ENCODE measurements at regions not wholly inside any gene's neighbourhood (a gene's known extent, or its start where the extent isn't known, plus 50 kb on each side); places are given as distances from the start of the nearest gene placed in this dataset.

DNA sequence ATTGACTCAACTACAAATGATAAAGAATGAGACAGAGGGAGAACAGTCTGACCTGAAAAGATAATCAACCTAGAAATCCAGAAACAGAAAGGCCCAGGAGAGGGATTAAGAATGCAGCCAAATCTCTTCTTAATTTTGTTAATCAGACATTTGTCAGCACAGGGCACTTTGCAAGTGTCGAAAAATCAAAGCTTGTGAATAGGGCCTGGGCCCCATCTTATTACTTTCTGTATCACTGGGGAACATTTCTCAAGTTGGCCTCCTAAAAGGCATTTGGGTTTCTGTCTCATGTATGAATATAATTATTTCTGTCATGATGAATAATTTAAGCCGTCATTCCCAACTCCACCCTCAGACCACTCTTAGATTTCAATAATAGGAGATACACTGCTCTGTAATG lies 308.4 kb upstream of the PRKCQ start:
- no peak for DNase-seq (ENCODE audit: low read depth in 3 of 3, low spot score in 2 of 3)

DNA sequence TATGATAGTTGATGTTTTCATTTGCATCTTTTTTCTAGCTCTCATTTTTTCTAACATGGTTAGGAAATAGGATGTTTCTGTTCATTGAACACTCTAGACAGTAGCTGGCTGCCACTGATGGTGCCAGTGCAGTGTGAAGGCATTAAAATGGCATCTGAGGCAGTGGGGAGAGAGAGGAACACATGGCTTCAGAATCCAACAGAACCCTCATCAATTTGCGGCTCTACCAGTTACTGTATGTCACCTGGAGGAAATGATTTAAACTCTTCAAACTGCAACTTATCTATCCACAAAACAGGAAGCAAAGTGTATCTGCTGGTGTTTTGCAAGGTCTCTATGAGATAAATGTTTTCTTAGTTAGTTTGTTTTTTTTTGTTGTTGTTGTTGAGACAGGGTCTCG lies 305.2 kb upstream of the PRKCQ start:
- no peak for DNase-seq (ENCODE audit: low read depth in 3 of 3, low spot score in 2 of 3)

DNA sequence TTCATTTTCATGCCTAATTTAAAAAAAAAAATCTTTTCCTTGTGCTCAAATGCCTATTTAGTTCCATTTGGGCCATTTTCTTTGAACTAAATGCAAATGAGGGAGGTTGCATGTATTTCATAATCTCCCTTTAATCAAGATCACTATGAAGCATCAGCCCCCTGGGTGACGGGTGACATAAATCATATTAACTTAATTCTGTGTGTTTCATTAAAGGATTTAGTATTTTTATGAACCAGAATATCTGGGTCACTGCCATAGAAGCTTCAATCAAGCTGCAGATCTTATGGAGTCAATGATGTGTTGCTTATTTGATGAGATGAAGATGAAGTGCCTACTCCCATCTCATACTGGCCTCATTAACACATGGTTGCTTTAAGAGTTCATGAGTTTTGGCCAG lies 301.9 kb upstream of the PRKCQ start:
- no peak for DNase-seq (ENCODE audit: low read depth in 3 of 3, low spot score in 2 of 3)

DNA sequence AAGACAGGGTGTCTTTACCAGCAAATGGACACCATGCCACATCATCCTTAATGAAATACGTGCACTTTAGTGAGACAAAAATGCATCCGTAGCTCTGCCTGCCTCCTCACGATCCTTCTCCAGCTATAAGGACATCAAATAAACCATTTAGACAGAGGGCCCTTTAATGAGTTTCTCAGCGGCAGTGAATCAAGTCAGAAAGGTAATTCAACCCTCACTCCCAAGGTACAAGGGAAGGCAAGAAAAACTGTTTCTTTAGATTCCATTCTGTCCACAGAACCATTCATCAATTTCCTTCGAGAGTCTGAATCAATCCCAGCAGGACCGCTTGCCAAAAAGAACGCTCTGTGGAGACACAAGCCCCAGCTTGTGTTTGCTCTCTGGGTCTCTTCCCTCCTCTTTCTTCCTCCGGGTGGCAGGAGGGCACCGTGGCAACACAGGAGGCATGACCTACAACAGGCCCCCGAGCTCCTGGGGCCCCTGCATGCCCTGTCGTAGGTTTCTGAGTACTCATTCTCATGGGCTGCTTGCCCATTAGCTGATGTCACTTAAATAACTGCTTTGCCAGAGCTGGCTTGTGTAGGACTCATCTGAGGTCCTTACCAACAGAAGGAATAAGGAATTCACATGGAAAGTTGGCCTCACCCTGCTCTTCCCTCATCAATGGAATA lies 297.8 kb upstream of the PRKCQ start:
- peak; percentile 32 to 60 (median 40) for DNase-seq (ENCODE audit: low read depth in 3 of 3, low spot score in 2 of 3)

GRCh38 chr10:6877336-6877721 lies 297.3 kb upstream of the PRKCQ start:
- DNase-seq (ENCODE audit: low read depth in 3 of 3, low spot score in 2 of 3), result no peak

DNA sequence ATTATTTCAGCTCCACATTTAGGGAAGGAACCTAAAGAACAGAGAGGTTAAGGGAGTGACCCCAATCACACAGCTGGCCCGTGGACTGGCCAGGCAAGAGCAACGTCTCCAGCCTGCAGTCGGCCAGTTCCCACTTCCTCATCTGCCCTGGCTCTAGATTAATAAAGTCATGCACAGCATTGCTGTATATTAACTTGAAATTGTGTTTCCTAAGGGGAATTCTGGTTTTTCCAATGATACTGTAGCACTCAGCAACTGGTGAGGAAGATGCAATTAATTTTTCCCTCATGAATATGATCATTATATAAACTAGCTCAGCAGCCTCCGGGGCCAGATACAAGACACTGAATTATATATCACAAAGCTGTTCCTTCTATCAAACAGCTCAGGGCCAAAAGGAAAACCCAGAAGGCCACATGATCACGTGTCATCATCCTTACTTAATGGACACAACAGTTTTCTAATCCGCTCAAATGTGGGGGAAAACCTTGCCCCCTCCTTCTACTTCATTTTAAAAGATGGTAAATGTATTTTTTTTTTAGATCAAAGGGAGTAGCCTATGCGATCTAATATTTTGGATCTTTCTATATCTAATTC lies 295.3 kb upstream of the PRKCQ start:
- no peak for DNase-seq (ENCODE audit: low read depth in 3 of 3, low spot score in 2 of 3)

DNA sequence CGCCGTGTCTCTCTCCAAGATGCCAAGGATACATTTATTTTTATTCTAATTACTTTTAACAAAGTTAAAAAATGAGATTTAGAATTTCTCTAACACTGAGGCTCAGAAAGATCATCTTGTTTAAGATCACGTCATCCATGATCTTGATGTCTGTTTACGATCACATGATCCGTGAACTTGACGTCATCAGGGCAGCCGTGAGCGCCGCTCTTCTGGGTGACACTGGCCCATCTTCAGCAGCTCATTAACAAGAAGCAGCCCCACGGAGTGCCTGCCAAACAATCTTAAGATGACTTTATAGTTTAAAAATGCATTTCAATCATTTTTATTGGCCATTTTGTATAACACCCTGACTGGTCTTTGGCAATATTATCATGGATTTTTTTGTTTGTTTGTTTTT lies 291.1 kb upstream of the PRKCQ start:
- DNase-seq (ENCODE audit: low read depth in 3 of 3, low spot score in 2 of 3), result no peak

DNA sequence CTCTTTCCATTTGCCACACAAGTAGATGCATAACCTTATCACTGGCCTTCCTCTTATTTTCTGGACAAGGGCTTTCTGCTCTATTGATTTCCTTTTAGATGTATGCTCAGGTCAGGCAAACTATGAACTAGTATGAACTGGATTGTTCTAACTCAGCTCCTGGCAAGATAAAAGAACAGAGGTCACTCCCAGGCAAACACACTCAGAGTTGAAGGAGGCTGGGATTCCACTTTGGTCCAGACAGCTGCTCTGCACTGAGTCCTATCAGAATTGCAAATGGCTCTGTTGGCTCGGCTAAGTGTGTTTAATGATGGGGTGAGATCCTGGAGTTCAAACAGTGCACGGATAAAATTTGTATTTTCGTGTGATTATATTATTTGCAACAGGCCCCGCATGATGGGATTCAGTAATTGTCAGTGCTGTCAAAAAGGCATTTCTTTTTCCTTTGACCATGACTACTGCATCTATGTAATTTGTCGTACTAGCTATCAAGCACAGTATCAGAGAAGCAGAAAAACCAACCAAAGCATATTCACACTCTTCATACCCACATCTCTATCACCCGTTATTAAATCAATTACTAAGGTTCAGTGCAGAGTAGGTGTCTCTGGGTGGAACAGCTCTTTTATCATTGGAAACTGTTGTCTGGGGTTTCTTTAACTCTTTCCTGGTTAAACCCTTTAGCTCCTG lies 288.1 kb upstream of the PRKCQ start:
- DNase-seq (ENCODE audit: low read depth in 3 of 3, low spot score in 2 of 3), result no peak

DNA sequence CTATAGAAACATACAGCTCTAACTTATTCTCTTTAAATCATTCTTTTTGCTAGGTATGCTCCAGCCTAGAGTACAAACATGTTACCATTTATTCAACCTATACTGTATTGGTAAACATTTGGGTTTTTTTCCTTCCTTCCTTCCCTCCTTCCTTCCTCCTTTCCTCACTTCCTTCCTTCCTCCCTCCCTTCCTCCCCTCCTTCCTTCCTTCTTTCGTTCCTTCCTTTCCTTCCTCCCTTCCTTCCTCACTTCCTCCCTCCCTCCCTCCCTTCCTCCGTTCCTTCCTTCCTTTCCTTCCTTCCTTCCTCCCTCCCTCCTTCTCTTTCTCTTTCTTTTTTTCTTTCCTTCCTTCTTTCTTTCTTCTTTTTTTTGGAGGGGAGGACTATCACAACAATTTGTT lies 286.7 kb upstream of the PRKCQ start:
- no peak for DNase-seq (ENCODE audit: low read depth in 3 of 3, low spot score in 2 of 3)

DNA sequence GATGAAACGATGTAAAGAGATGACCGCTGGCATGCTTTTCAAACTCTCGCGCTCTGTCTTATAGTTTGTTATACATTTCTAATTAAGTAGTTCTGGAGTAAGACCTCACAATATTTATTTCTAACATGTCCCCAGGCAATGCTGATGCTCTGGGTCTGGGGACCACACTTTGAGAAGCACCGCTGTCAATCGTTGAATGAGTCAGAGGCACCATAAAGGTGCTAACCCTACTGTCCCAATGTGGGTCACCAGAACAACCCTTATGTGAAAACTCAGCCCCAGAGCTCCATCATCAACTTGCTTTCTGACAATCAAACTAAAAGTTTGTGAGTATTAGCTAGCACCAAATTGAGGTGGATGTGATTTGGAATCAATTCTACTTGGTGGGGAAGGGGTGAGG lies 284.1 kb upstream of the PRKCQ start:
- no peak for DNase-seq (ENCODE audit: low read depth in 3 of 3, low spot score in 2 of 3)

GRCh38 chr10:6863381-6863780 lies 283.3 kb upstream of the PRKCQ start:
- DNase-seq (ENCODE audit: low read depth in 3 of 3, low spot score in 2 of 3), result no peak

DNA sequence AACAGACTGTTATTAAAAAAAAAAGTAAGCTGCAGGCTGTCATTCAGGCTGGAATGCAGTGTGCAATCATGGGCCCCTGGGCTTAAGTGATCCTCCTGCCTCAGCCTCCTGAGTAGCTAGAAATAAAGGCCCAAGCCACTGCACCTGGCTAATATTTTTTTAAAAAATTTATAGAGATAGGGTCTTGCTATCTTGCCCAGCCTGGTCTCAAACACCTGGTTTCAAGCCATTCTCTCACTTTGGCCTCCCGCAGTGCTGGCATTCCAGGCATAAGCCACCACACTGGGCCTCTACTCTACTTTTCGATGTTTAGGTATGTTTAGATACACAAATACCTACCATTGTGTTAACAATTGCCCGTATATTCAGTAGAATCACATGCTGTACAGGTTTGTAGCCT lies 270.4 kb upstream of the PRKCQ start:
- DNase-seq (ENCODE audit: low read depth in 3 of 3, low spot score in 2 of 3), result no peak

DNA sequence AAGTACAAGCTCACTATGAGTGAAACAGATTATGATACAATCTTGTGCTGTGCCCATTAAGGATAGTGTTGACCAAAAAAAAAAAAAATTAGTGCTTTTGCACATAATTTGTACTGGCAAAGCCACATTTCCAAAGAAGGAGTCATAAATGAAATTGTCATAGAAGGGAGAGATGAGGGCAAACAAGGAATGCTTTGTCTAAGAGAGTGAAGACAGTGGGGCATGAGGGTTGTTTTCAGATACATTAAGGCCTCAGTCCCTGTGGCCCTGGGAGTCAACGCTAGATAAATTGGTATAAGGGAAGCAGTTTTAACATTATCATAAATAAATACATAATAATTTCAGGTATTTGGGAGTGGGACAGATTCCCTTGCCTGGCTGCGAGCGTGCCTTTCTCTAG lies 267.5 kb upstream of the PRKCQ start:
- no peak for DNase-seq (ENCODE audit: low read depth in 3 of 3, low spot score in 2 of 3)

GRCh38 chr10:6843894-6844650 lies 264.0 kb upstream of the PRKCQ start:
- DNase-seq (ENCODE audit: low read depth in 3 of 3, low spot score in 2 of 3), result no peak

DNA sequence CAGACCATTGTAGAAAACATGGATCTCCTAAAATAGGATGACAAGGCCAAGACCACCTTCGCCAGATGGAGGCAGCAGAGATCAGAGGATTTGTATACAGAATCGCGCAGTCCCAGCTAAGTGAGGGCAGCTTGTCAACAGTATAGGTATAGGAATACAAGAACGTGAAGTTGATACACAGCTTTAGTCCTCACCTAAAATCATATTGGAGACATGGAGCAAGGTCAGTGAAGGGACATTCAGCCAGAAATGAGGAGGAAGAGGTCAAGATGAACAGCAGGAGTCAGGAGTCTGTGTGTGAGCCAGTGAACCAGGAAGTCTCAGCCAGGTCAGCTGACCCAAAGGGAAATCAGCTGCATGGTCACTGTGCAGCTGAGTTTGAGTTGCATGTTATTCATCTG lies 263.4 kb upstream of the PRKCQ start:
- no peak for DNase-seq (ENCODE audit: low read depth in 3 of 3, low spot score in 2 of 3)

DNA sequence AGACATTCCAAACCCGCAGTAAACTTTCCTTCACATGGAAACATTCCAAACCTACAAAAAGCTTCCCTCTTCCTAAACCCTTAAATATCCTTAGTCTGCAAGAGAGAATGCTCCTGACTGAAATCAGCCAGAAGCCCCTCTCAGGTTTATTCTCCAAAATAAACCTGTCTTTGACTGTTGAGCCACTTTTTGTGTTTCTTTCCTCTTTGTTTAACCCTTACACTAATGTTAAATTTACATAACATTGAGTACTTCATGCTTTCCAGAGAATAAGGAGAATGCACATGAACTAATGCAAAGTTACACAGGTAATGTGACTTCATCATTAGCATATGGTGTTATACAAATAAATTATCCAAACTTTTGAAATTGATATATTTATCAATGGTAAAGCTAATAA lies 262.6 kb upstream of the PRKCQ start:
- no peak for DNase-seq (ENCODE audit: low read depth in 3 of 3, low spot score in 2 of 3)

- no peak for DNase-seq (ENCODE audit: low read depth in 3 of 3, low spot score in 2 of 3)
These were observed 261.7 kb upstream of the PRKCQ start for GRCh38 chr10:6841761-6842160.

DNA sequence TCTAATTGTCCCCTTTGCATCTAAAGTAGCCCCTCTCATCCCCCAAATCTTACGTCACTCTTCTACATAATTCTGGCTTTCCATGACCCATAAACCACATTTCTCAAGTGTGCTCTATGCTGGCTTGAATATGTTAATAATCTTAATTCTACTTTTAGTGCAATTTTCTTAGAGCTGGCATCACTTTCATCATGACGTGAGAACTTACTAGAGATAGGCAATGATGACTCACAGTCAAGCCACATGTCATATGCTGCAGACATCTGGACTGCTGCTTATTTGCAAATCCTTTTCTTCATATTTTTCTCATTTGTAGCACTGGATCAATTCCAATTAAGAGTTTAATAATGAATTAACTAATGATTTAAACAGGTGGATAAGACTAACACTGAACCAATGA lies 260.7 kb upstream of the PRKCQ start:
- DNase-seq (ENCODE audit: low read depth in 3 of 3, low spot score in 2 of 3), result no peak

DNA sequence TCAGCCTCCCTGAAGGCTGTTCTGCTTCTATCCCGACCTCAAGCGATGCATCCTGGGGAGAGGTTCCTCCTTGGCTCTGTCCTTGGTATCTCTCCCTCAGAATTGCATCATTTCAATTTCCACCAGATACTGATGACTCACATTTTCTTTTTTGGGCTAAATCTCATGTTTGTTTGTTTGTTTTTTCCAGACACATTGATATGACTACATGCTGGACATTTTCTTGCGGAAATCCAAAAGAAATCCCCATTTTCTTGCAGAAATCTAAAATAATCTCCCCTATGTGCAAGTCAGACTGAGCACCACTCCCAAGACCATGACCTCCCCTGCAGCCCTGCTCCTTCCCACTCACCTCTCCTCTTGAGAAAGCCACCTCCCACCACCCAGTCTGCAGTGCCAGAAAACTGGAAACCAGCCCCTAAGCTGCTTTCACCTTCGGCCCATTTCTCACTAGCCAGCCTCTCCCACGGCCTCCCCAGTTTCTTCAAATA lies 260.2 kb upstream of the PRKCQ start:
- DNase-seq (ENCODE audit: low read depth in 3 of 3, low spot score in 2 of 3), result no peak

GRCh38 chr10:6838118-6838517 lies 258.0 kb upstream of the PRKCQ start:
- no peak for DNase-seq (ENCODE audit: low read depth in 3 of 3, low spot score in 2 of 3)

DNA sequence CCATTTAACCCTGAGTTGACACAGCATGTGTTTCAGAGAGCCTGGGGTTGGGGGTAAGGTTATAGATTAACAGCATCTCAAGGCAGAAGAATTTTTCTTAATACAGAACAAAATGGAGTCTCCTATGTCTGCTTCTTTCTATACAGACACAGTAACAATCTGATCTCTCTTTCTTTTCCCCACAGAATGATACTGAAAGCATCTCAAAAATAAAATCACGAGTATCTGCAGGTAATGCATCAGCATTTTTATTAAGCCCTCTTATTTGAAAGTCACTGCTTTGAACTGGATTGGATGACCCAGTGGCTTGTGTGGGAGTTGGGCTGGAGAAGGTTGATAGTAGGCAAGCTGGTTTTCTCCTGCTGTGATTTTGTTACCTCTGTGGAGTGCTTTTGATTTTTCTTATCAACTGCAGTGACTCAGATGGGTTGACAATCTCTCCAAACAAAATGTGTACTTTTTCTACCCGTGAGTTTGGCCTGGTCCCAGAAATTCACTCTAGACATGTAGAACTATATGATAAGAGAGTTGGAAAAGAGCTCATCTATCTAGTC lies 253.5 kb upstream of the PRKCQ start:
- no peak for DNase-seq (ENCODE audit: low read depth in 3 of 3, low spot score in 2 of 3)

All from right renal cortex interstitium (tissue), 3 donors.